Uterus (tissue), 3 donors: ENCODE measurements at regions not wholly inside any gene's neighbourhood (a gene's known extent, or its start where the extent isn't known, plus 50 kb on each side); places are given as distances from the start of the nearest gene placed in this dataset.

Experiments
- DNase-seq, 2 donors: peaks; one replicate each; pipeline ENCODE4 v3.0.0-alpha.2; 2019 to 2020
- H3K27ac ChIP-seq, 2 donors: fragments of 200-600 bp; sonication (generic); 1 replicate in 1 of 2; 2 replicates in 1 of 2; pipeline ENCODE4 v1.5.1; 2016 to 2018
- H3K27me3 ChIP-seq, 2 donors: fragments of 200-600 bp; sonication (generic); one replicate each; pipeline ENCODE4 v1.5.1; 2018 to 2019; ENCODE audit warnings: control low read depth in 1 of 2
- H3K36me3 ChIP-seq, 2 donors: fragments of 200-600 bp; sonication (generic); one replicate each; pipeline ENCODE4 v1.5.1; 2019; ENCODE audit warnings: control low read depth in 1 of 2
- H3K4me1 ChIP-seq, 2 donors: fragments of 200-600 bp; sonication (generic); one replicate each; pipeline ENCODE4 v1.5.1; 2018 to 2019; ENCODE audit warnings: control low read depth in 1 of 2
- H3K4me3 ChIP-seq, 2 donors: fragments of 200-600 bp; sonication (generic); 1 replicate in 1 of 2; 2 replicates in 1 of 2; pipeline ENCODE4 v1.5.1; 2018 to 2019; ENCODE audit warnings: mild to moderate bottlenecking in 1 of 2
- H3K9me3 ChIP-seq, 2 donors: fragments of 200-600 bp; sonication (generic); one replicate each; pipeline ENCODE4 v1.5.1; 2019; ENCODE audit warnings: control low read depth in 1 of 2
- CTCF ChIP-seq, 4 experiments: fragments of 200-600 bp in 2 of 4; fragments of 450-650 bp in 2 of 4; sonication (generic) in 2 of 4; IDR thresholded peaks; one replicate each; pipeline ENCODE4 v1.5.1; 2016 to 2019; ENCODE audit warnings: antibody characterized with exemption in 4 of 4, mild to moderate bottlenecking in 2 of 4, moderate library complexity in 1 of 4
- POLR2A ChIP-seq, 2 donors: fragments of 450-650 bp; IDR thresholded peaks; one replicate each; pipeline ENCODE4 v1.6.1; 2016; ENCODE audit warnings: antibody characterized with exemption in 2 of 2, mild to moderate bottlenecking in 1 of 2, moderate library complexity in 1 of 2
- intact Hi-C: fragments of 100-400 bp; cut with DNase I; formaldehyde crosslinking; loops from one replicate; pipeline ENCODE4 v1.15.1; 2023; ENCODE audit warnings: low total_unique reads
- donor health status: DM: yes; HTN: yes; CAD: no.

GRCh38 chr5:59999056-59999455 lies 105.5 kb upstream of the PDE4D start:
- TF ChIP-seq POLR2A (IDR thresholded peaks at IDR 0.05): no peak
- no peak for TF ChIP-seq CTCF (IDR thresholded peaks at IDR 0.05)
- Histone ChIP-seq H3K27ac (no peak overlapping the region), H3K4me1 (no peaks in the 10 kb centered on the region)

GRCh38 chr5:59992206-59992605 lies 98.7 kb upstream of the PDE4D start:
- TF ChIP-seq CTCF (IDR thresholded peaks at IDR 0.05) (no peak), POLR2A (IDR thresholded peaks at IDR 0.05) (no peak)
- intact Hi-C loops: no loop called here

More at GRCh38 chr5:59999056-59999455, 105.5 kb upstream of the PDE4D start:
- Histone ChIP-seq H3K4me3 (no peak overlapping the region), H3K9me3 (no peaks in the 10 kb centered on the region), H3K27me3 (no peaks in the 10 kb centered on the region), H3K36me3 (no peaks in the 10 kb centered on the region)
- no peak for DNase-seq
- intact Hi-C loops: no loop called here

GRCh38 chr5:59988396-59988795 lies 94.9 kb upstream of the PDE4D start:
- intact Hi-C loops: no loop called here
- DNase-seq: no peak
- Histone ChIP-seq H3K4me3 (no peak overlapping the region), H3K36me3 (no peaks in the 10 kb centered on the region), H3K27ac (no peak overlapping the region), H3K27me3 (no peaks in the 10 kb centered on the region), H3K4me1 (no peaks in the 10 kb centered on the region), H3K9me3 (no peaks in the 10 kb centered on the region)
- no peak for TF ChIP-seq CTCF (IDR thresholded peaks at IDR 0.05)
- TF ChIP-seq POLR2A (IDR thresholded peaks at IDR 0.05): no peak

More at GRCh38 chr5:59992206-59992605, 98.7 kb upstream of the PDE4D start:
- H3K36me3 ChIP-seq: no peaks in the 10 kb centered on the region
- H3K27me3 ChIP-seq: no peaks in the 10 kb centered on the region
- H3K4me3 ChIP-seq: no peak overlapping the region
- no peak for DNase-seq
- H3K4me1 ChIP-seq: no peaks in the 10 kb centered on the region
- no peak overlapping the region for H3K27ac ChIP-seq
- H3K9me3 ChIP-seq: no peaks in the 10 kb centered on the region

- TF ChIP-seq CTCF (IDR thresholded peaks at IDR 0.05): no peak
- TF ChIP-seq POLR2A (IDR thresholded peaks at IDR 0.05): no peak
- no peaks in the 10 kb centered on the region for H3K27me3 ChIP-seq
- no peaks in the 10 kb centered on the region for H3K36me3 ChIP-seq
- H3K4me1 ChIP-seq: no peaks in the 10 kb centered on the region
- no peak for DNase-seq
- no peak overlapping the region for H3K4me3 ChIP-seq
- H3K9me3 ChIP-seq: no peaks in the 10 kb centered on the region
- intact Hi-C loops: no loop called here
- no peak overlapping the region for H3K27ac ChIP-seq
Observed at GRCh38 chr5:59976342-59976741, 82.8 kb upstream of the PDE4D start.

GRCh38 chr5:59972043-59972442 lies 78.5 kb upstream of the PDE4D start:
- intact Hi-C loops: no loop called here
- no peak for DNase-seq
- Histone ChIP-seq H3K4me3 (no peak overlapping the region), H3K27me3 (no peaks in the 10 kb centered on the region), H3K36me3 (no peaks in the 10 kb centered on the region), H3K27ac (no peak overlapping the region), H3K4me1 (no peaks in the 10 kb centered on the region), H3K9me3 (no peaks in the 10 kb centered on the region)
- TF ChIP-seq CTCF (IDR thresholded peaks at IDR 0.05) (no peak), POLR2A (IDR thresholded peaks at IDR 0.05) (no peak)
